HCT116 (cell line): ENCODE measurements at regions not wholly inside any gene's neighbourhood (a gene's known extent, or its start where the extent isn't known, plus 50 kb on each side); places are given as distances from the start of the nearest gene placed in this dataset.

ENCODE experiments used
- ATAC-seq: fragments of 200-7000 bp; cut with Tn5 transposase; 2 replicates; pipeline ENCODE4 v1.9.1; 2020; ENCODE audit warnings: mild to moderate bottlenecking, moderate library complexity
- BruUV-seq: library from RNA; stranded (reverse); fragments of 400-500 nt; replicated peaks from 2 replicates; lab custom pipeline; 2021; lab: Mats Ljungman, UMichigan
- CTCF ChIA-PET: fragments of 300-600 bp; sonication (Branson Sonifier 250); formaldehyde crosslinking; loops from one replicate; lab custom pipeline; 2021; ENCODE audit warnings: antibody characterized with exemption; lab: Charles Lee
- POLR2A ChIA-PET: fragments of 300-600, 350-600 bp; sonication (Branson Sonifier 250); formaldehyde crosslinking; loops from one replicate; lab custom pipeline; 2021; ENCODE audit warnings: antibody characterized with exemption; lab: Charles Lee
- RAD21 ChIA-PET, 2 experiments: fragments of 300-600 bp; sonication (Branson Sonifier 250); formaldehyde crosslinking; loops; one replicate each; lab custom pipeline; 2023; ENCODE audit warnings: low total read pairs in 2 of 2; ENCODE audit not compliant: uncharacterized antibody in 2 of 2, unreplicated experiment in 2 of 2, low non-redundant PET in 1 of 2; lab: Charles Lee
- DNase-seq: peaks from one replicate; pipeline ENCODE4 v3.0.0-alpha.2; 2010; ENCODE audit warnings: low read depth, low spot score
- H2AFZ ChIP-seq: fragments of 200-600 bp; shearing (Covaris generic), sonication (generic); 2 replicates; pipeline ENCODE4 v1.6.1; 2017; ENCODE audit warnings: low read depth, mixed run types, mixed read lengths, antibody characterized with exemption, low read length; ENCODE audit not compliant: poor library complexity, severe bottlenecking
- H3K27ac ChIP-seq: 2 replicates; pipeline ENCODE4 v1.5.1; 2012; ENCODE audit warnings: low read depth, low read length
- H3K27me3 ChIP-seq: fragments of 200-600 bp; sonication (generic); 2 replicates; pipeline ENCODE4 v1.6.1; 2016; ENCODE audit warnings: mixed run types, low read length, mixed read lengths; ENCODE audit not compliant: insufficient read depth
- H3K36me3 ChIP-seq, 2 experiments: fragments of 200-500 bp in 1 of 2; fragments of 200-600 bp in 1 of 2; sonication (Bioruptor generic) in 1 of 2; sonication (generic) in 1 of 2; 2 replicates each; pipeline versions ENCODE4 v1.5.1 to v1.6.1; 2014 to 2016; ENCODE audit warnings: low read length in 2 of 2, inconsistent platforms in 1 of 2, mixed read lengths in 1 of 2, mixed run types in 1 of 2; ENCODE audit not compliant: insufficient read depth in 2 of 2, control insufficient read depth in 1 of 2
- H3K4me1 ChIP-seq, 2 experiments: fragments of 200-600 bp in 1 of 2; sonication (generic) in 1 of 2; 2 replicates each; pipeline versions ENCODE4 v1.5.1 to v1.6.1; 2012 to 2017; ENCODE audit warnings: low read length in 2 of 2, inconsistent platforms in 1 of 2, mild to moderate bottlenecking in 1 of 2, mixed read lengths in 1 of 2, mixed run types in 1 of 2, moderate library complexity in 1 of 2; ENCODE audit not compliant: insufficient read depth in 2 of 2, control insufficient read depth in 1 of 2
- H3K4me2 ChIP-seq: fragments of 200-600 bp; sonication (generic); 2 replicates; pipeline ENCODE4 v1.6.1; 2017; ENCODE audit warnings: mixed run types, low read length, mixed read lengths
- H3K4me3 ChIP-seq, 2 experiments: fragments of 200-600 bp in 1 of 2; sonication (generic) in 1 of 2; replicated peaks in 1 of 2; 2 replicates each; pipeline ENCODE4 v1.5.1; 2011 to 2016; ENCODE audit warnings: low read length in 2 of 2, control low read depth in 1 of 2, low read depth in 1 of 2, mild to moderate bottlenecking in 1 of 2, mixed read lengths in 1 of 2, mixed run types in 1 of 2
- H3K79me2 ChIP-seq: fragments of 200-600 bp; sonication (generic); 2 replicates; pipeline ENCODE4 v1.6.1; 2017; ENCODE audit warnings: mild to moderate bottlenecking, mixed run types, low read length, moderate library complexity, mixed read lengths; ENCODE audit not compliant: insufficient read depth
- H3K9ac ChIP-seq: fragments of 200-600 bp; sonication (generic); 2 replicates; pipeline ENCODE4 v1.6.1; 2016; ENCODE audit warnings: low read length, mixed read lengths
- H3K9me2 ChIP-seq: fragments of 200-600 bp; sonication (generic), shearing (Covaris generic); 2 replicates; pipeline ENCODE4 v1.6.1; 2017; ENCODE audit warnings: mixed run types, mild to moderate bottlenecking, moderate library complexity; ENCODE audit not compliant: insufficient read depth
- H3K9me3 ChIP-seq, 2 experiments: fragments of 200-500 bp in 1 of 2; fragments of 200-600 bp in 1 of 2; sonication (Bioruptor generic) in 1 of 2; sonication (generic) in 1 of 2; 2 replicates each; pipeline ENCODE4 v1.6.1; 2014 to 2017; ENCODE audit warnings: low read length in 2 of 2, mixed read lengths in 2 of 2, inconsistent platforms in 1 of 2, low read depth in 1 of 2, mild to moderate bottlenecking in 1 of 2, mixed run types in 1 of 2, moderate library complexity in 1 of 2; ENCODE audit not compliant: control insufficient read depth in 1 of 2, insufficient read depth in 1 of 2
- H4K20me1 ChIP-seq: fragments of 200-600 bp; sonication (generic), shearing (Covaris generic); 2 replicates; pipeline ENCODE4 v1.6.1; 2017; ENCODE audit warnings: mixed run types, mild to moderate bottlenecking, moderate library complexity; ENCODE audit not compliant: insufficient read depth
- CBX3 ChIP-seq: IDR thresholded peaks from 2 replicates; pipeline ENCODE4 v1.6.1; 2012; ENCODE audit warnings: low read depth
- CEBPB ChIP-seq: IDR thresholded peaks from 2 replicates; pipeline ENCODE4 v1.6.1; 2012; ENCODE audit warnings: low read depth
- EGR1 ChIP-seq: IDR thresholded peaks from 2 replicates; pipeline ENCODE4 v1.6.1; 2012; ENCODE audit warnings: low read depth
- ELF1 ChIP-seq: IDR thresholded peaks from 2 replicates; pipeline ENCODE4 v1.6.1; 2012; ENCODE audit warnings: low read depth, borderline replicate concordance
- EZH2 ChIP-seq: fragments of 200-600 bp; sonication (generic); IDR thresholded peaks from 2 replicates; pipeline ENCODE4 v1.6.1; 2017; ENCODE audit warnings: antibody characterized with exemption, mixed run types
- EZH2phosphoT487 ChIP-seq: fragments of 200-600 bp; IDR thresholded peaks from 2 replicates; pipeline ENCODE4 v1.6.1; 2018; ENCODE audit warnings: antibody characterized with exemption, borderline replicate concordance
- POLR2AphosphoS5 ChIP-seq: IDR thresholded peaks from 2 replicates; pipeline ENCODE4 v1.6.1; 2011; ENCODE audit warnings: mild to moderate bottlenecking, low read depth, low read length, moderate library complexity
- RAD21 ChIP-seq: IDR thresholded peaks from 2 replicates; pipeline ENCODE4 v1.6.1; 2012; ENCODE audit warnings: low read depth, mild to moderate bottlenecking
- SP1 ChIP-seq: IDR thresholded peaks from 2 replicates; pipeline ENCODE4 v1.6.1; 2012; ENCODE audit warnings: low read depth
- TCF7L2 ChIP-seq: IDR thresholded peaks from 2 replicates; pipeline ENCODE4 v1.7.0; 2011; ENCODE audit warnings: borderline replicate concordance, inconsistent platforms; ENCODE audit not compliant: insufficient read depth, insufficient read length; ENCODE audit errors: extremely low read depth
- ZFX ChIP-seq: fragments of 450-650 bp; IDR thresholded peaks from 2 replicates; pipeline ENCODE4 v1.6.1; 2017
- intact Hi-C: fragments of 100-400 bp; cut with micrococcal nuclease; formaldehyde crosslinking; loops from 2 replicates; pipeline ENCODE4 v1.10.0; 2022
- TF ChIP-seq, protein P1 (sequence below), 3 experiments: fragments of 200-600 bp in 1 of 3; sonication (generic) in 1 of 3; IDR thresholded peaks in 2 of 3; conservative IDR thresholded peaks in 1 of 3; 2 replicates each; pipeline ENCODE4 v1.5.1; 2012 to 2017; ENCODE audit warnings: low read depth in 2 of 3, low read length in 2 of 3, antibody characterized with exemption in 1 of 3, borderline replicate concordance in 1 of 3, control low read depth in 1 of 3, mild to moderate bottlenecking in 1 of 3, mixed read lengths in 1 of 3, mixed run types in 1 of 3, moderate library complexity in 1 of 3; ENCODE audit not compliant: insufficient read depth in 1 of 3
- TF ChIP-seq, protein P2 (sequence below): IDR thresholded peaks from 2 replicates; pipeline ENCODE4 v1.6.1; 2012
- TF ChIP-seq, protein P3 (sequence below): IDR thresholded peaks from 2 replicates; pipeline ENCODE4 v1.6.1; 2011; ENCODE audit warnings: mild to moderate bottlenecking, low read length, moderate library complexity; ENCODE audit not compliant: insufficient replicate concordance; ENCODE audit errors: extremely low read depth

DNA sequence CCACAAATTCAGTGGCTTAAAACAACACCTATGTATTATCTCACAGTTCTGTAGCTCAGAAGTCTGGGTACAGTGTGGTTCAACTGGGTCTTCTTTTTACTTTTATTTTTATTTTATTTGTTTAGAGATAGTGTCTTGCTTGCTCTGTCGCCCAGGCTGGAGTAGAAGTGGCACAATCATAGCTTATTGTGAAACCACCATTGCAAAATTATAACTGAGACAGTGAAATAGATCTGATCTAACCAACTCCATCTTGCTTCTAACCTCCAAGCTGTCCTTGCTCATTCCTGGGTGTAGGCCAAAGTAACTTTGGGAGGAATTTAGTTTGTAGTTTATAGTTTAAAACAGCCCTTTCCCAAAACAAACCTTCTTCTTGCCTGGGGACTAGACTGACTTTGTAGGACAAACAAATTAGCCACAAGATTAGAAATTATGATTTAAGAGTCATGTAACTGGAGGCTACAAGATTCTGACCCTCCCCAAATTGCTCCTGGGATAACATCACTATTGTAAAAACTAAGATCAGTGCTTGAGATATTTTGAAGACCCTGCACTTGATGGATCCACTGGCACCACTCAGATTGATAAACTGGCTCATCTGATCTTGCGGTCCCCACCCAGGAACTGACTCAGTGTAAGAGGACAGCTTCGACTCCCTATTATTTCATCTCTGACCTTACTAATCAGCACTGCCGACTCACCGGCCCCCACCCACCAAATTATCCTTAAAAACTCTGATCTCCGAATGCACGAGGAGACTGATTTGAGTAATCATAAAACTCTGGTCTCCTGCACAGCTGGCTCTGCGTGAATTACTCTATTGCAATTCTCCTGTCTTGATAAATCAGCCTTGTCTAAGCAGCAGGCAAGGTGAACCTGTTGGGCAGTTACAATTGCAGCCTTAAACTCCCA, 193.4 kb upstream of the CDYL start:
- Histone ChIP-seq H3K4me1 (peaks cover 0 to 4% of the 10 kb centered on the region in 2 experiments; a peak in 1 of 4 replicates), H3K4me2 (no peak overlapping the region), H2AFZ (no peak overlapping the region), H3K27me3 (no peaks in the 10 kb centered on the region), H3K9ac (no peak overlapping the region), H3K79me2 (no peaks in the 10 kb centered on the region), H3K36me3 (no peaks in the 10 kb centered on the region), H3K9me2 (no peaks in the 10 kb centered on the region), H4K20me1 (no peaks in the 10 kb centered on the region), H3K27ac (no peak overlapping the region), H3K4me3 (no peak overlapping the region), H3K9me3 (no peaks in the 10 kb centered on the region)
- no TSS peak for BruUV-seq
- TF ChIP-seq, protein P1, sequence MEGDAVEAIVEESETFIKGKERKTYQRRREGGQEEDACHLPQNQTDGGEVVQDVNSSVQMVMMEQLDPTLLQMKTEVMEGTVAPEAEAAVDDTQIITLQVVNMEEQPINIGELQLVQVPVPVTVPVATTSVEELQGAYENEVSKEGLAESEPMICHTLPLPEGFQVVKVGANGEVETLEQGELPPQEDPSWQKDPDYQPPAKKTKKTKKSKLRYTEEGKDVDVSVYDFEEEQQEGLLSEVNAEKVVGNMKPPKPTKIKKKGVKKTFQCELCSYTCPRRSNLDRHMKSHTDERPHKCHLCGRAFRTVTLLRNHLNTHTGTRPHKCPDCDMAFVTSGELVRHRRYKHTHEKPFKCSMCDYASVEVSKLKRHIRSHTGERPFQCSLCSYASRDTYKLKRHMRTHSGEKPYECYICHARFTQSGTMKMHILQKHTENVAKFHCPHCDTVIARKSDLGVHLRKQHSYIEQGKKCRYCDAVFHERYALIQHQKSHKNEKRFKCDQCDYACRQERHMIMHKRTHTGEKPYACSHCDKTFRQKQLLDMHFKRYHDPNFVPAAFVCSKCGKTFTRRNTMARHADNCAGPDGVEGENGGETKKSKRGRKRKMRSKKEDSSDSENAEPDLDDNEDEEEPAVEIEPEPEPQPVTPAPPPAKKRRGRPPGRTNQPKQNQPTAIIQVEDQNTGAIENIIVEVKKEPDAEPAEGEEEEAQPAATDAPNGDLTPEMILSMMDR (IDR thresholded peaks at IDR 0.05 in 2 of 3, conservative IDR thresholded peaks at IDR 0.05 in 1 of 3; ENCODE audit: borderline replicate concordance in 1 of 3, insufficient read depth in 1 of 3, low read depth in 2 of 3, low read length in 2 of 3), result no peak
- TF ChIP-seq EGR1 (no peak), SP1 (no peak), RAD21 (no peak), EZH2 (no peak), EZH2phosphoT487 (no peak), ZFX (no peak), TCF7L2 (no peak), CBX3 (no peak), ELF1 (no peak), CEBPB (no peak), POLR2AphosphoS5 (no peak)
- TF ChIP-seq, protein P2, sequence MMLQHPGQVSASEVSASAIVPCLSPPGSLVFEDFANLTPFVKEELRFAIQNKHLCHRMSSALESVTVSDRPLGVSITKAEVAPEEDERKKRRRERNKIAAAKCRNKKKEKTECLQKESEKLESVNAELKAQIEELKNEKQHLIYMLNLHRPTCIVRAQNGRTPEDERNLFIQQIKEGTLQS, result no peak
- TF ChIP-seq, protein P3, sequence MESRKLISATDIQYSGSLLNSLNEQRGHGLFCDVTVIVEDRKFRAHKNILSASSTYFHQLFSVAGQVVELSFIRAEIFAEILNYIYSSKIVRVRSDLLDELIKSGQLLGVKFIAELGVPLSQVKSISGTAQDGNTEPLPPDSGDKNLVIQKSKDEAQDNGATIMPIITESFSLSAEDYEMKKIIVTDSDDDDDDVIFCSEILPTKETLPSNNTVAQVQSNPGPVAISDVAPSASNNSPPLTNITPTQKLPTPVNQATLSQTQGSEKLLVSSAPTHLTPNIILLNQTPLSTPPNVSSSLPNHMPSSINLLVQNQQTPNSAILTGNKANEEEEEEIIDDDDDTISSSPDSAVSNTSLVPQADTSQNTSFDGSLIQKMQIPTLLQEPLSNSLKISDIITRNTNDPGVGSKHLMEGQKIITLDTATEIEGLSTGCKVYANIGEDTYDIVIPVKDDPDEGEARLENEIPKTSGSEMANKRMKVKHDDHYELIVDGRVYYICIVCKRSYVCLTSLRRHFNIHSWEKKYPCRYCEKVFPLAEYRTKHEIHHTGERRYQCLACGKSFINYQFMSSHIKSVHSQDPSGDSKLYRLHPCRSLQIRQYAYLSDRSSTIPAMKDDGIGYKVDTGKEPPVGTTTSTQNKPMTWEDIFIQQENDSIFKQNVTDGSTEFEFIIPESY, result no peak
- ChIA-PET CTCF (no interaction called here), POLR2A (no interaction called here), RAD21 (no interaction called here)
- ATAC-seq (no peak), DNase-seq (no peak)
- intact Hi-C loops, result no loop called here
